K562 (cell line): ENCODE measurements at regions not wholly inside any gene's neighbourhood (a gene's known extent, or its start where the extent isn't known, plus 50 kb on each side); places are given as distances from the start of the nearest gene placed in this dataset.

Experiments
- ATAC-seq: fragments of 200-7000 bp; cut with Tn5 transposase; 3 replicates; pipeline ENCODE4 v1.9.1; 2020; ENCODE audit warnings: moderate library complexity
- BruUV-seq: library from RNA; stranded (reverse); fragments of 400-500 nt; replicated peaks from 2 replicates; lab custom pipeline; 2021; lab: Mats Ljungman, UMichigan
- CTCF ChIA-PET: fragments of 300-600 bp; formaldehyde crosslinking; extraction: SDS; loops from one replicate; lab custom pipeline; 2021; ENCODE audit warnings: low intra/inter-chr PET ratio; lab: Yijun Ruan, JAX
- POLR2A ChIA-PET: fragments of 300-600, 350-650 bp; sonication (Branson Sonifier 250); formaldehyde crosslinking; extraction: SDS; loops from one replicate; lab custom pipeline; 2021; ENCODE audit warnings: antibody characterized with exemption, inconsistent platforms; lab: Yijun Ruan, JAX
- DNase-seq, 4 experiments: peaks; one replicate each; pipeline versions ENCODE4 v3.0.0 to v3.0.0-alpha.2; 2011 to 2018; ENCODE audit warnings: low spot score in 3 of 4, mixed read lengths in 3 of 4; ENCODE audit errors: extremely low read depth in 1 of 4
- FAIRE-seq: peaks from 2 replicates; lab custom pipeline; 2011; peaks lifted over from hg19 to GRCh38; lab: Jason Lieb, UNC
- H2AFZ ChIP-seq: 2 replicates; pipeline ENCODE4 v1.6.0; 2011; ENCODE audit warnings: low read depth, low read length, control low read depth, inconsistent platforms
- H3K27ac ChIP-seq: fragments of 200-600 bp; 3 replicates; pipeline ENCODE4 v1.8.0; 2011; ENCODE audit warnings: low read depth, mild to moderate bottlenecking, control low read depth, inconsistent platforms, low read length, moderate library complexity, mixed read lengths; ENCODE audit errors: extremely low read depth
- H3K27me3 ChIP-seq, 2 experiments: fragments of 300-600 bp in 1 of 2; 2 replicates in 1 of 2; 3 replicates in 1 of 2; pipeline versions ENCODE4 v1.6.0 to v1.8.0; 2011; ENCODE audit warnings: inconsistent platforms in 2 of 2, low read length in 2 of 2, mild to moderate bottlenecking in 1 of 2, mixed read lengths in 1 of 2, moderate library complexity in 1 of 2; ENCODE audit not compliant: control insufficient read depth in 2 of 2, insufficient read depth in 2 of 2
- H3K36me3 ChIP-seq: fragments of 300-600 bp; 3 replicates; pipeline ENCODE4 v1.8.0; 2011; ENCODE audit warnings: mild to moderate bottlenecking, low read length, inconsistent platforms; ENCODE audit not compliant: control insufficient read depth, insufficient read depth
- H3K4me1 ChIP-seq, 2 experiments: fragments of 200-600 bp in 1 of 2; replicated peaks in 1 of 2; 2 replicates in 1 of 2; 3 replicates in 1 of 2; pipeline versions ENCODE4 v1.5.1 to v1.8.0; 2011; ENCODE audit warnings: inconsistent platforms in 2 of 2, low read length in 2 of 2, mild to moderate bottlenecking in 1 of 2, mixed read lengths in 1 of 2, moderate library complexity in 1 of 2; ENCODE audit not compliant: control insufficient read depth in 2 of 2, insufficient read depth in 2 of 2
- H3K4me2 ChIP-seq: 2 replicates; pipeline ENCODE4 v1.6.1; 2011; ENCODE audit warnings: low read length, control low read depth, inconsistent platforms, mixed read lengths; ENCODE audit not compliant: insufficient read depth
- H3K4me3 ChIP-seq: fragments of 200-600 bp; sonication (generic), shearing (Covaris generic); 2 replicates; pipeline ENCODE4 v1.5.1; 2016; ENCODE audit warnings: control low read depth, inconsistent platforms
- H3K79me2 ChIP-seq: fragments of 200-600 bp; 3 replicates; pipeline ENCODE4 v1.8.0; 2011; ENCODE audit warnings: low read length, inconsistent platforms; ENCODE audit not compliant: control insufficient read depth, insufficient read depth
- H3K9ac ChIP-seq, 2 experiments: 2 replicates each; pipeline versions ENCODE4 v1.6.0 to v1.6.1; 2011; ENCODE audit warnings: low read depth in 2 of 2, low read length in 2 of 2, control low read depth in 1 of 2, inconsistent platforms in 1 of 2, mild to moderate bottlenecking in 1 of 2, mixed read lengths in 1 of 2; ENCODE audit not compliant: insufficient read depth in 1 of 2
- H3K9me1 ChIP-seq: one replicate; pipeline ENCODE4 v1.6.0; 2011; ENCODE audit warnings: inconsistent platforms, mild to moderate bottlenecking, low read length, moderate library complexity; ENCODE audit not compliant: control insufficient read depth, insufficient read depth
- H3K9me3 ChIP-seq: replicated peaks from 2 replicates; pipeline ENCODE4 v1.5.1; 2011; ENCODE audit warnings: low read depth, low read length, inconsistent platforms; ENCODE audit not compliant: control insufficient read depth, insufficient read depth
- H4K20me1 ChIP-seq: replicated peaks from 2 replicates; pipeline ENCODE4 v1.6.1; 2011; ENCODE audit warnings: low read length, inconsistent platforms, mixed read lengths; ENCODE audit not compliant: control insufficient read depth, insufficient read depth
- COPS2 ChIP-seq: fragments of 450-650 bp; conservative IDR thresholded peaks from 2 replicates; pipeline ENCODE4 v1.6.1; 2016; ENCODE audit warnings: mild to moderate bottlenecking, moderate library complexity
- CREB1 ChIP-seq, 2 experiments: sonication (generic) in 1 of 2; formaldehyde crosslinking in 1 of 2; IDR thresholded peaks; 2 replicates each; pipeline versions ENCODE4 v1.6.1 to v1.8.0; 2012 to 2022; ENCODE audit warnings: inconsistent platforms in 1 of 2, mild to moderate bottlenecking in 1 of 2, missing genetic modification reagents in 1 of 2, moderate library complexity in 1 of 2
- MIER1 ChIP-seq: fragments of 450-650 bp; IDR thresholded peaks from 2 replicates; pipeline ENCODE4 v1.6.1; 2016; ENCODE audit warnings: antibody characterized with exemption, mild to moderate bottlenecking, low read depth
- ZEB2 ChIP-seq: fragments of 450-650 bp; IDR thresholded peaks from 2 replicates; pipeline ENCODE4 v1.6.1; 2016
- WGBS: fragments of 100-300 bp; shearing (Covaris generic); methylation state at CpG from one replicate; pipeline ENCODE4 v1.1.6; 2016; ENCODE audit warnings: low coverage, mixed read lengths; ENCODE audit not compliant: insufficient coverage; ENCODE audit errors: missing lambda C conversion rate; 5-methylcytosine and 5-hydroxymethylcytosine counted together
- in situ Hi-C: fragments of 300-500 bp; cut with MboI; formaldehyde crosslinking; loops from 4 replicates; pipeline ENCODE4 v1.15.0; 2018; ENCODE audit warnings: inconsistent platforms, mixed read lengths
- intact Hi-C: fragments of 100-400 bp; cut with micrococcal nuclease; formaldehyde crosslinking; loops from 2 replicates; pipeline ENCODE4 v1.14.2; 2022
- TF ChIP-seq, protein P1 (sequence below): IDR thresholded peaks from 2 replicates; pipeline ENCODE4 v1.6.1; 2016; ENCODE audit warnings: missing genetic modification characterization, missing compliant biosample characterization

DNA sequence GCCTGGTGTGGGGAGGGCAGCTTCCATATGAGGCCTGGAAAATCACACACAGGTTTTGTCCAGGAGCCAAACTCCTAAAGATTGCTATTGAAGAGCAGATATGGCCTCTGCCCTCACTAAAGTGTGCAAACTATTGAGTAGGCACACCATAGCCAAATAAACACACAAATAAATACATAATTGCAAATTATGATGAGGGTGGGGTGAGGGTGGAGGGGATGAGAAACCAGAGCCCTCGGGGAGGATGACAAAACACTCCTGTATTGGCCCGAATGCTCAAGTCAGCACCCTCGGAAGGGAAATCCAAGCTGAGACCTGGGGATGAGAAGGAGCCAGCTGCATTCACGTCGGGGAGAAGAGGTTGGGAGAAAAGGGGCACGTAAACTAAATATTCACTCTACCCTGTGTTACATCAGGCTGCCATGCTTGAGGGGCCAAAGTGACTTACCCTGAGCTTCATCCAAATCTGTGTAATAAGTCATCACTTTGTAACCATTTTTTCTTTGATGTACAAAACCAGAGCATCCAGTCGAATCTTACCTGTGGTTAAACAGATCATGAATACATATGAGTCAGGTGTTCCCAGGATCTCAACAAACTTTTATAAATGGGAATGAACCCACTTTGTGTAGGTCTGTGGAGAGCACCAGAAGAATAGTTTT is 73.9 kb upstream of the PCSK1 start:
- 2% methylated on average over 7 of the region's 7 CpGs for WGBS
- TF ChIP-seq, protein P1, sequence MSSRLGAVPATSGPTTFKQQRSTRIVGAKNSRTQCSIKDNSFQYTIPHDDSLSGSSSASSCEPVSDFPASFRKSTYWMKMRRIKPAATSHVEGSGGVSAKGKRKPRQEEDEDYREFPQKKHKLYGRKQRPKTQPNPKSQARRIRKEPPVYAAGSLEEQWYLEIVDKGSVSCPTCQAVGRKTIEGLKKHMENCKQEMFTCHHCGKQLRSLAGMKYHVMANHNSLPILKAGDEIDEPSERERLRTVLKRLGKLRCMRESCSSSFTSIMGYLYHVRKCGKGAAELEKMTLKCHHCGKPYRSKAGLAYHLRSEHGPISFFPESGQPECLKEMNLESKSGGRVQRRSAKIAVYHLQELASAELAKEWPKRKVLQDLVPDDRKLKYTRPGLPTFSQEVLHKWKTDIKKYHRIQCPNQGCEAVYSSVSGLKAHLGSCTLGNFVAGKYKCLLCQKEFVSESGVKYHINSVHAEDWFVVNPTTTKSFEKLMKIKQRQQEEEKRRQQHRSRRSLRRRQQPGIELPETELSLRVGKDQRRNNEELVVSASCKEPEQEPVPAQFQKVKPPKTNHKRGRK: no peak
- no peak for TF ChIP-seq MIER1
- no peak for TF ChIP-seq ZEB2
- no peak for TF ChIP-seq COPS2
- no peak for TF ChIP-seq CREB1 (IDR thresholded peaks at IDR 0.05)
- TF ChIP-seq CREB1 (CRISPR knock-in tag; IDR thresholded peaks at IDR 0.05): no peak
- no peak for FAIRE-seq
- H3K9me3 ChIP-seq: no peaks in the 10 kb centered on the region
- H3K4me1 ChIP-seq: no peaks in the 10 kb centered on the region
- in situ Hi-C loops (no loop called here), intact Hi-C loops (no loop called here)
- no peak overlapping the region for H2AFZ ChIP-seq
- H3K79me2 ChIP-seq: no peaks in the 10 kb centered on the region
- ChIA-PET POLR2A (no interaction called here), CTCF (no interaction called here)
- no peak for DNase-seq
- no peaks in the 10 kb centered on the region for H3K9me1 ChIP-seq
- H4K20me1 ChIP-seq: no peaks in the 10 kb centered on the region
- BruUV-seq: no TSS peak
- ATAC-seq: no peak
- no peak overlapping the region for H3K27ac ChIP-seq
- peaks cover 0 to 8% of the 10 kb centered on the region in 2 experiments; a peak in 2 of 5 replicates for H3K27me3 ChIP-seq
- no peak overlapping the region for H3K4me2 ChIP-seq
- H3K4me3 ChIP-seq: no peak overlapping the region
- H3K9ac ChIP-seq: no peak overlapping the region
- H3K36me3 ChIP-seq: no peaks in the 10 kb centered on the region
